NCI-H1417 treated with DMSO at 0.1 percent for 48 hours (cell line): ENCODE measurements at regions not wholly inside any gene's neighbourhood (a gene's known extent, or its start where the extent isn't known, plus 50 kb on each side); places are given as distances from the start of the nearest gene placed in this dataset.

Source experiments
- DNase-seq: peaks from one replicate; lab custom pipeline; 2025; lab: John Stamatoyannopoulos, UW

DNA sequence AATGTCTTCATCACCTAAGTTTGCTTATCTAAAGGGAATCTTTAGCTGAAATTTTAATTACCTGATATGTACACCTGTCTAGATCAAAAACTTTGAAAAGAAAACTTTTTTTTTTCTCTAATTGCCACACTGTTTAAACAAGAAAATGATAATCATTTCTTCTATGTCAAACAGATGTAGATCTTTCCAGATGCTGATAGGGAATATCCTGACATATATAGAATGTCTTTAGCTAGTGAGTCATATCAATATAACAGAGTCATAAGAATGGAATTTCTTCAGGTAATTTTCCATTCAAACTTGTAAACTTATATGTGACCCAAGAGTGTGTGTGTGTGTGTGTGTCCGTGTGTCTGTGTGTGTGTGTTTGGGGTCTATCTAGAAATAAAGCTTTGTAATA is 271.9 kb downstream of the GPM6A start:
- no peak for DNase-seq

DNA sequence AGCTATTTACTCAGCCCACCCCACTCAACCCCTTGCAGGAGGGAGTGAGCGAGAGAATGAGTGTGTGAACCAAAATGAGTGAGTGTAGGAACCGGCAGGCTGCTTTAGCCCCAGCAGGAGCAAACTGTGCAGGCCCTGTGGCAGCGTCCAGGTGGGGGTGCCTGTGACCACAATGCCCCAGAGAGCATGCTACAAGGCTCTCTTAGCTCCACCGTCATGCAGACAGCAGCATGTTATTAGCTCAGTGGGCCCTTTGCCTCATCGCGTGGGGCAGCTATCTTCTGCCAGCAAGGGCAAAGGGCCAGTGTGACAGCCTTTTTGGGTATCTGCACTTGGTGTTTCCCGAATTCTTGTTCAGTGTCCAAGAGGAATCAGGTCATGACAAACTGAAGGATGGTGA is 271.3 kb downstream of the GPM6A start:
- no peak for DNase-seq

DNA sequence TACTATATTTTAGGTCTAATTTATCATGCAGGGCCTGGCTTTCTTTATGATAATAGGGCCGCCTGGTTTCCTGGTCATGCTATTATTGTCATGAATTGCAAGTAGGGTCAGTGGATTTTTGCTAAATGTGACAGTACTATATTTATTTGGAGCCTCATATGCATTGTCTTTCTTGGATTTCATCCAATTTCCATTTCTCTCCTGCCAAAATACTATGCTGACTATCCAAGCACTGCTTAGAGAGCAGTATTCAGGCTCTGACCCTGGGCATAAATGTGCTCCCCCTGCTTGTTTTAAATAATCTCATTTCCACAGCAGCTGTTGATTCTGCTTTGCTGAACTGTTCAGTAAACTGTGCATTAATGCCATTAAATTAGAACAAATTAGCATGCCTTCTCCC is 269.3 kb downstream of the GPM6A start:
- DNase-seq = peak; percentile 3

DNA sequence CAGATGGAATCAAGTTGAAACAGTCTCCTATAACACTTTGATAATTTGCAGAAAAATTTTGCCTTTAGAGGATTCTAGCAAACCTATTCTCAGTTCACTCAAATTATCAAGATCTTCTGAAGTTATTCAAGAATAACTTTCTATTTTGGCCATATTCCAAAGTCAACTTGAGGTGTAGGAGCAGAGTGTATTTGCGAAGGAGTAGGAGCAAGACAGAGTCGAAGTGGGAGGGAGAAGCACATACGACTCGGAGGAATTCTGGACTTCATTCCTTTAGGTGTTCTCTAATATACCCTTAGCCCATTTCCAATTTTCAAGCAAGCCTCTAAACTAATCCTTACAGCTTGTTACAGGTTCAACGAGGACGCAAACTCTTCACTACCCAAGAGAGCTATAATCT is 252.9 kb downstream of the GPM6A start:
- no peak for DNase-seq

DNA sequence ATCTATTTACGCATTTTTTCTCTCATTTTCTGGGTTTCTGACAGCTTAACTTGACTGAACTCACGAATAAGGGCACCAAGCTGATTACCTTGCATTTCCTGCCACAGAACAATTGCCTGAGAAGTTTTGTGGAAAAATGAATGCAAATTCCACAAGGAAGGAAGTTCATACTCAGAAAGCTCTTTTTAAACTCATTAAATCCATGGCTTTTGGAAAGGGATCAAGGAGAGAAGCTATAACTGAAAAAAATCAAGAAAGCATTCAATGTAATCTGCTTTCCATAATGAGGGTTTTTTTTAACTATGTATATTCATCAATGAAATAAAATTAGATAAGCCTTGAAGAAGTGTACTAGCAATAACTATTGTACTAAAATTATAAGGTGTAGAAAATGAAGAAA is 252.5 kb downstream of the GPM6A start:
- no peak for DNase-seq

DNA sequence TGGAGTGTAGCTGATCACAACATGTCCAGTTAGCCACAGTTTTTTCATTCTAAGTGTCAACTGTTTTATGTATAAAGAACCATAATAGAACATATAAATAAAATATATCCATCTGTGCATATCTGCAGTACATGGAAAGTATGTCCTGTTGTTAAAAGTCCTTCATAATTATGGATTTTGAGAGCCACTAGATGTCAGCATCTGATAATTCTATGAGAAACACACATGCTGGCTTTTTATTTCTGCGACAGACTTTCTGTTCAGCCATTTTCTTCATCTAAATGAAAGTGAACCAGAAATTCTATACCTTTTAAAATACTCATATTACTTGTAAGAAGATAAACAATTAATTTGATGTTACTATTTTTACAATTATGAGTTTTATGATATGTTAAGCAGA is 251.5 kb downstream of the GPM6A start:
- peak; percentile 52 for DNase-seq

DNA sequence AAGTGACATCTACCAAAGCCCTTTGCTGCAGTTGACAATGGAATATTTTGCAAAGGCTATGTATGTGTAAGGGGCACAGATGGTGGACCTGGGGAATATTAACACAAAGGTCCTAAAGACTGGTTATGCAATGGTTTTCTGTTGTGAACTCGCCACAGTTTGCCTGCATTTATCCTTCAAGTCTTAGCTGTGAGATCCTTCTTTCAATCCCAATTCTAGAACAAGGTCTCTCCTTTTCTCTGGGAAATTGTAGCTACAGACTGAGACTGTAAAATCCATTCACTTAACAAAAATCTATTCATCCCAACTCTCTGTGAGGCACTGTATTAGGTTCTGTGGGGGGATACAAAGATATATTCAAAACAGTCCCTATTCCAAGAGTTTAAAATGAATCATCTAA is 250.4 kb downstream of the GPM6A start:
- DNase-seq = no peak

DNA sequence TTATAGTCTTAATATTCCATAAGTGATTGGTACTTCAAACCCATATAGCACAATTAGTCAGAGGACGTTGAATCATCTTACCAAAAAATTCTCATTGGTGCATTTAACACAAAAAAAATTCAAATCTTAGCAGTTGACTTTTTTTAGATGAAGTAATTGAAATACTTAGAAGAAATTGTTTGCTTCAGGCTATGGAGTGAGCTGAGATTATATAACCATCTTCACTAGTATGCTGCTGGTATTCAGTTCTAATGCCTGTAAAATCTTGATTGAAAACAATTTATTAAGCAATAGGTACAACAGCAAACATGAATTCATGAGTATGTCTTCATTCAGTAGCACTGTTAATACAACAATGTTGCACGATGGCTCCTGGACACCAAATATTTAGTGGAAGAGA is 250.0 kb downstream of the GPM6A start:
- no peak for DNase-seq

DNA sequence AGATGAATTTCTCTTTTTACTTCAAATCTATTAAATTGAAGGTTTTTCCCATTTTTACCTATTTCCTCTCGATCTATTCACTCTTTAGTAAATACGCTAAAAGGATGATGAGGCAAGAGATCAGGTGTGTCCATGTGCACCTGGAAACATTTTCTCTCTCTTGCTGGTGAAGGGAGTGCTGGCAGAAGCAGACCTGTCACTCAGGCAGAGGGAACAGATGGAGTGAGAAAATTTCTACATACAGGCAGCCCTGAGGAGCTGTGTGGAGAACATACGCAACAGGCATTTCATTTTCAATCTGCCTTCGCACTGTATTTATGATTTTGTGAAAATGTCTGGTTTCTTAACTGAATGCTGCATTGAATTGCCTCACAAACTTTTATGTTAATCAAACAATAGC is 249.5 kb downstream of the GPM6A start:
- DNase-seq = no peak
